GM12892 (cell line): ENCODE measurements at regions not wholly inside any gene's neighbourhood (a gene's known extent, or its start where the extent isn't known, plus 50 kb on each side); places are given as distances from the start of the nearest gene placed in this dataset.

Experiments
- POLR2A ChIP-seq: IDR thresholded peaks from 2 replicates; pipeline ENCODE4 v1.6.1; 2011; ENCODE audit warnings: low read depth, low read length, control low read depth
- TAF1 ChIP-seq: IDR thresholded peaks from 2 replicates; pipeline ENCODE4 v1.6.1; 2011; ENCODE audit warnings: low read depth, mild to moderate bottlenecking, control low read depth, low read length, borderline replicate concordance

- TF ChIP-seq POLR2A (no peak), TAF1 (no peak)
Measured at GRCh38 chr15:91660174-91660649, 193.3 kb upstream of the SLCO3A1 start.
